ENCODE measurements at regions not wholly inside any gene's neighbourhood (a gene's known extent, or its start where the extent isn't known, plus 50 kb on each side); places are given as distances from the start of the nearest gene placed in this dataset.

DNA sequence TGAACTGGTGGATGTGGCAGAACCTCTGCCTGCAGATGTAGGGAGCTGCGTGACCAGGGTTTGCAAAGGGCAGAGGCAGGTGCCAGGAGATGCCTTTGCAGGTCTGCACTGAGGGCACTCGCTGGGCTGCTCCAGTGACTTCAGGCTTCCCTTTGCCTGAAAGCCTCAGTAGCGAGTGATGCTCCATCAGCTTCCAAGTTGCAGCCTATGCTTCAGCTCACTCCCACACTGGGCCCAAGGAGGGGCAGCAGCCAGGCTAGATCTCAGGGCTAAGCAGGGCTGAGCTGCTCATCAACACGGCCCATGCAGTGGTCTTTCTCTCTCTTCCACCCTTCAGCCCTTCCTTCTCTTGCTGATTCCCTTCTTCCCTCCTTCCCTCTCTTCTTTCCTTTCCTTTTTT, 78.3 kb upstream of the RGMA start:
- no peaks in the 10 kb centered on the region for H4K20me1 ChIP-seq (ENCODE audit: insufficient read depth, low read length)
- no peaks in the 10 kb centered on the region for H3K36me3 ChIP-seq (ENCODE audit: insufficient read depth, low read length)
- H2AFZ ChIP-seq (ENCODE audit: low read depth, low read length), result no peak overlapping the region
- no peak for DNase-seq
- no peak for ATAC-seq (ENCODE audit: insufficient read depth, low read depth)
- H3K9ac ChIP-seq (ENCODE audit: low read depth, low read length), result no peak overlapping the region
- H3K9me3 ChIP-seq (ENCODE audit: insufficient read depth, low read length, severe bottlenecking), result no peaks in the 10 kb centered on the region
- no peaks in the 10 kb centered on the region for H3K79me2 ChIP-seq (ENCODE audit: insufficient read depth, low read length)
- H3K4me3 ChIP-seq (ENCODE audit: low read depth in 1 of 2, low read length in 2 of 2), result no peak overlapping the region
- no peak overlapping the region for H3K27ac ChIP-seq (ENCODE audit: low read length)
- peaks cover 7% of the 10 kb centered on the region; the same call in 1 of the 2 replicates for H3K4me1 ChIP-seq (ENCODE audit: insufficient read depth, low read length)
- TF ChIP-seq EZH2 (IDR thresholded peaks at IDR 0.05; ENCODE audit: borderline replicate concordance, low read depth, low read length, severe bottlenecking), result no peak
- TF ChIP-seq, protein P1, sequence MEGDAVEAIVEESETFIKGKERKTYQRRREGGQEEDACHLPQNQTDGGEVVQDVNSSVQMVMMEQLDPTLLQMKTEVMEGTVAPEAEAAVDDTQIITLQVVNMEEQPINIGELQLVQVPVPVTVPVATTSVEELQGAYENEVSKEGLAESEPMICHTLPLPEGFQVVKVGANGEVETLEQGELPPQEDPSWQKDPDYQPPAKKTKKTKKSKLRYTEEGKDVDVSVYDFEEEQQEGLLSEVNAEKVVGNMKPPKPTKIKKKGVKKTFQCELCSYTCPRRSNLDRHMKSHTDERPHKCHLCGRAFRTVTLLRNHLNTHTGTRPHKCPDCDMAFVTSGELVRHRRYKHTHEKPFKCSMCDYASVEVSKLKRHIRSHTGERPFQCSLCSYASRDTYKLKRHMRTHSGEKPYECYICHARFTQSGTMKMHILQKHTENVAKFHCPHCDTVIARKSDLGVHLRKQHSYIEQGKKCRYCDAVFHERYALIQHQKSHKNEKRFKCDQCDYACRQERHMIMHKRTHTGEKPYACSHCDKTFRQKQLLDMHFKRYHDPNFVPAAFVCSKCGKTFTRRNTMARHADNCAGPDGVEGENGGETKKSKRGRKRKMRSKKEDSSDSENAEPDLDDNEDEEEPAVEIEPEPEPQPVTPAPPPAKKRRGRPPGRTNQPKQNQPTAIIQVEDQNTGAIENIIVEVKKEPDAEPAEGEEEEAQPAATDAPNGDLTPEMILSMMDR (IDR thresholded peaks at IDR 0.05; ENCODE audit: borderline replicate concordance, extremely low read depth, low read length, poor library complexity, severe bottlenecking), result no peak
- no peak overlapping the region for H3K4me2 ChIP-seq (ENCODE audit: insufficient read depth, low read length)
- no peaks in the 10 kb centered on the region for H3K27me3 ChIP-seq (ENCODE audit: insufficient read depth, low read length, poor library complexity)

- H3K9ac ChIP-seq (ENCODE audit: low read depth, low read length), result no peak overlapping the region
- H3K79me2 ChIP-seq (ENCODE audit: insufficient read depth, low read length), result no peaks in the 10 kb centered on the region
- no peaks in the 10 kb centered on the region for H3K9me3 ChIP-seq (ENCODE audit: insufficient read depth, low read length, severe bottlenecking)
- TF ChIP-seq, protein P1 (IDR thresholded peaks at IDR 0.05; ENCODE audit: borderline replicate concordance, extremely low read depth, low read length, poor library complexity, severe bottlenecking), result no peak
- no peak for TF ChIP-seq EZH2 (IDR thresholded peaks at IDR 0.05; ENCODE audit: borderline replicate concordance, low read depth, low read length, severe bottlenecking)
- no peaks in the 10 kb centered on the region for H3K36me3 ChIP-seq (ENCODE audit: insufficient read depth, low read length)
- ATAC-seq (ENCODE audit: insufficient read depth, low read depth) (no peak), DNase-seq (no peak)
- peaks cover 7% of the 10 kb centered on the region; the same call in 1 of the 2 replicates for H3K4me1 ChIP-seq (ENCODE audit: insufficient read depth, low read length)
- no peak overlapping the region for H3K27ac ChIP-seq (ENCODE audit: low read length)
- no peak overlapping the region for H3K4me3 ChIP-seq (ENCODE audit: low read depth in 1 of 2, low read length in 2 of 2)
- H4K20me1 ChIP-seq (ENCODE audit: insufficient read depth, low read length), result no peaks in the 10 kb centered on the region
- no peaks in the 10 kb centered on the region for H3K27me3 ChIP-seq (ENCODE audit: insufficient read depth, low read length, poor library complexity)
- no peak overlapping the region for H3K4me2 ChIP-seq (ENCODE audit: insufficient read depth, low read length)
- H2AFZ ChIP-seq (ENCODE audit: low read depth, low read length), result no peak overlapping the region
Observed at GRCh38 chr15:93166675-93167074, 77.7 kb upstream of the RGMA start.

- no peak for DNase-seq
- Histone ChIP-seq H3K36me3 (ENCODE audit: insufficient read depth, low read length) (no peaks in the 10 kb centered on the region), H2AFZ (ENCODE audit: low read depth, low read length) (no peak overlapping the region), H3K27ac (ENCODE audit: low read length) (no peak overlapping the region), H3K4me1 (ENCODE audit: insufficient read depth, low read length) (peaks cover 7% of the 10 kb centered on the region; the same call in 1 of the 2 replicates), H3K27me3 (ENCODE audit: insufficient read depth, low read length, poor library complexity) (no peaks in the 10 kb centered on the region), H3K4me2 (ENCODE audit: insufficient read depth, low read length) (no peak overlapping the region), H3K79me2 (ENCODE audit: insufficient read depth, low read length) (no peaks in the 10 kb centered on the region), H3K9me3 (ENCODE audit: insufficient read depth, low read length, severe bottlenecking) (no peaks in the 10 kb centered on the region), H3K9ac (ENCODE audit: low read depth, low read length) (no peak overlapping the region), H4K20me1 (ENCODE audit: insufficient read depth, low read length) (no peaks in the 10 kb centered on the region), H3K4me3 (ENCODE audit: low read depth in 1 of 2, low read length in 2 of 2) (no peak overlapping the region)
- no peak for TF ChIP-seq EZH2 (IDR thresholded peaks at IDR 0.05; ENCODE audit: borderline replicate concordance, low read depth, low read length, severe bottlenecking)
- TF ChIP-seq, protein P1 (IDR thresholded peaks at IDR 0.05; ENCODE audit: borderline replicate concordance, extremely low read depth, low read length, poor library complexity, severe bottlenecking), result no peak
- no peak for ATAC-seq (ENCODE audit: insufficient read depth, low read depth)
Observed at GRCh38 chr15:93165734-93166470, 76.9 kb upstream of the RGMA start.
